ENCODE measurements at regions not wholly inside any gene's neighbourhood (a gene's known extent, or its start where the extent isn't known, plus 50 kb on each side); places are given as distances from the start of the nearest gene placed in this dataset.

GRCh38 chr10:33553748-33554571 lies 219.5 kb upstream of the NRP1 start:
- in situ Hi-C loops (cut with MboI; ENCODE audit: low pct_unique_long_range_greater_than_20kb, low sequenced_read_pairs, unreplicated experiment), result no loop called here
- DNase-seq (ENCODE audit: low spot score), result no peak
- no peak for TF ChIP-seq CTCF (IDR thresholded peaks at IDR 0.05; ENCODE audit: extremely low read depth, insufficient read depth, missing control alignments)

GRCh38 chr10:33552290-33552689 lies 217.8 kb upstream of the NRP1 start:
- in situ Hi-C loops (cut with MboI; ENCODE audit: low pct_unique_long_range_greater_than_20kb, low sequenced_read_pairs, unreplicated experiment), result no loop called here
- DNase-seq (ENCODE audit: low spot score), result no peak
- no peak for TF ChIP-seq CTCF (IDR thresholded peaks at IDR 0.05; ENCODE audit: extremely low read depth, insufficient read depth, missing control alignments)

- DNase-seq (ENCODE audit: low spot score), result no peak
- in situ Hi-C loops (cut with MboI; ENCODE audit: low pct_unique_long_range_greater_than_20kb, low sequenced_read_pairs, unreplicated experiment), result no loop called here
- no peak for TF ChIP-seq CTCF (IDR thresholded peaks at IDR 0.05; ENCODE audit: extremely low read depth, insufficient read depth, missing control alignments)
These were observed 216.3 kb upstream of the NRP1 start for GRCh38 chr10:33550811-33551210.

- in situ Hi-C loops (cut with MboI; ENCODE audit: low pct_unique_long_range_greater_than_20kb, low sequenced_read_pairs, unreplicated experiment), result no loop called here
- no peak for DNase-seq (ENCODE audit: low spot score)
- no peak for TF ChIP-seq CTCF (IDR thresholded peaks at IDR 0.05; ENCODE audit: extremely low read depth, insufficient read depth, missing control alignments)
These were observed 213.5 kb upstream of the NRP1 start for GRCh38 chr10:33547976-33548375.

DNA sequence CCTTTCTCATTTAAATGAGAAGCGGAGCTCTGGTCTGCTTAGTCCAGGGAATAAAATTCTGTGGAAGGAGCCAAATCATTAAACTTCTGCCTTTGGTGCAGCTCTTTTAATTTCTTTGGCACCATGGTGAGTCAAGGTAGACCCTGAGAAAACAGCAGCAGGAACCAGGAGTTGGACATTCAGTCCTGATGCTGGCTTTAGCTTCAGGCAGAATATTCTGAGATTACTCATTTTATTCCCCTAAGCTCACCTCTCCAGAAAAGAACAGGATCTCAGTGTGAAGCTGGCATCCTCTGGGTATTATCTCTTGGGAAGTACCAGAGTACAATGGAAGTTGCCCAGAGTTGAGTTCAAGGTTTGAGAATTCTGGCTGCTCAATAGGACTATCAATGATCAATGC lies 211.6 kb upstream of the NRP1 start:
- no peak for DNase-seq (ENCODE audit: low spot score)
- TF ChIP-seq CTCF (IDR thresholded peaks at IDR 0.05; ENCODE audit: extremely low read depth, insufficient read depth, missing control alignments), result no peak
- in situ Hi-C loops (cut with MboI; ENCODE audit: low pct_unique_long_range_greater_than_20kb, low sequenced_read_pairs, unreplicated experiment), result no loop called here

DNA sequence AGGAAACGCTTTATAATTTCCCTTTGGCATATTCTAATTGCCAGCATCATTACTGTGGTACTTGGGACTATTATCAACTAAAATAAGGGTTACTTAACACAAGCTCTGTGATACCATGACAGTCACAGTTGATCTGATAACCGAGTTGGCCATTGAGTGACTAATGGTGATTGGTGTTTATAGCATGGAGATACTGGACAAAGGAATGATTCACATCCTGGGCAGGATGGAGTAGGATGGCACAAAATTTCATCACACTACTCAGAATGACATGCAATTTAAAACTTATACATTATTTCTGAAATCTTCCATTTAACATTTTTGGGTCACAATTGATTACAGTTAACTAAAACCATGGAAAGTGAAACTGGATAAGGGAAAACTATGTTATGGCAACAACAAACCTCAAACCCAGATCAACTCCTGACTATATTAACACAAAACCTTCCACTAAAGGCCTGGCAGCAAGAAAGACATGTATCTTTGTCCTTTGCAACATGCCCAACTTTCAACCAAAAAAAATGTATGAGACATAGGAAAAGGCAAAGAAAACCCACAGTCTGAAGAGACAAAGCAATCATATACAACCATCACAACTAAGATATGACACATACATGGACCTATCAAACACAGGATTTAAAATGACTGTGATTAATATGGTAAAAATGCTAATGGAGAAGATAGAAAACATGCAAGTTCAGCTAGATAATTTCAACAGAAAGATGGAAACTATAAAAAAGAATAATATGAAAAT lies 208.5 kb upstream of the NRP1 start:
- no peak for TF ChIP-seq CTCF (IDR thresholded peaks at IDR 0.05; ENCODE audit: extremely low read depth, insufficient read depth, missing control alignments)
- no peak for DNase-seq (ENCODE audit: low spot score)
- in situ Hi-C loops (cut with MboI; ENCODE audit: low pct_unique_long_range_greater_than_20kb, low sequenced_read_pairs, unreplicated experiment), result no loop called here
